ENCODE measurements at regions not wholly inside any gene's neighbourhood (a gene's known extent, or its start where the extent isn't known, plus 50 kb on each side); places are given as distances from the start of the nearest gene placed in this dataset.

DNA sequence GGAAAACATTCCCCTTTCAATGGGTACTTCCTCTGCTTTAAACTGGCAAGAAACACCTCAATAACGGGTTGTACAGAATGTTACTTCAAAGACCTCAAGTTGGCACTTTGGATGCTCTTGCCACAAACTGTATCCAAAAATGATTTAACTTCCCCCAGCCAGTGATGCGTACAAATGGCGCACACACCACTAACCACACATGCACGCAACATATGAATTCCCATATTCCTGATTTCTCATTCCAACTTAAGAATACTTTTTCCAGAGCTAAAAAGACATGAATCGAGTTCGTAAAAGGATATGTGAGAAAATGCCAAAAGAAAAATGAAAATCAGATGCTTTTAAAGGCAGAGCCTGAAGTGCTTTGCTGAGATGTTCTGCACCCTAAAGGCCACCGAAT lies 388.0 kb upstream of the PIK3R1 start:
- Histone ChIP-seq H3K4me1 (peaks cover 0 to 5% (median 0%) of the 10 kb centered on the region in 4 donors), H3K9me3 (no peaks in the 10 kb centered on the region), H3K27ac (no peak overlapping the region), H3K36me3 (no peaks in the 10 kb centered on the region), H3K4me3 (no peak overlapping the region), H3K27me3 (no peaks in the 10 kb centered on the region)
- TF ChIP-seq, protein P1, sequence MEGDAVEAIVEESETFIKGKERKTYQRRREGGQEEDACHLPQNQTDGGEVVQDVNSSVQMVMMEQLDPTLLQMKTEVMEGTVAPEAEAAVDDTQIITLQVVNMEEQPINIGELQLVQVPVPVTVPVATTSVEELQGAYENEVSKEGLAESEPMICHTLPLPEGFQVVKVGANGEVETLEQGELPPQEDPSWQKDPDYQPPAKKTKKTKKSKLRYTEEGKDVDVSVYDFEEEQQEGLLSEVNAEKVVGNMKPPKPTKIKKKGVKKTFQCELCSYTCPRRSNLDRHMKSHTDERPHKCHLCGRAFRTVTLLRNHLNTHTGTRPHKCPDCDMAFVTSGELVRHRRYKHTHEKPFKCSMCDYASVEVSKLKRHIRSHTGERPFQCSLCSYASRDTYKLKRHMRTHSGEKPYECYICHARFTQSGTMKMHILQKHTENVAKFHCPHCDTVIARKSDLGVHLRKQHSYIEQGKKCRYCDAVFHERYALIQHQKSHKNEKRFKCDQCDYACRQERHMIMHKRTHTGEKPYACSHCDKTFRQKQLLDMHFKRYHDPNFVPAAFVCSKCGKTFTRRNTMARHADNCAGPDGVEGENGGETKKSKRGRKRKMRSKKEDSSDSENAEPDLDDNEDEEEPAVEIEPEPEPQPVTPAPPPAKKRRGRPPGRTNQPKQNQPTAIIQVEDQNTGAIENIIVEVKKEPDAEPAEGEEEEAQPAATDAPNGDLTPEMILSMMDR (IDR thresholded peaks at IDR 0.05), result no peak
- TF ChIP-seq EP300 (IDR thresholded peaks at IDR 0.05) (no peak), POLR2AphosphoS5 (IDR thresholded peaks at IDR 0.05) (no peak), POLR2A (IDR thresholded peaks at IDR 0.05) (no peak)
- WGBS, 5 donors, result 88 to 95% (median 92%) methylated on average over 7 of the region's 7 CpGs
- DNase-seq, result no peak
- intact Hi-C loops (cut with DNase I; ENCODE audit: low total_unique reads), result no loop called here

DNA sequence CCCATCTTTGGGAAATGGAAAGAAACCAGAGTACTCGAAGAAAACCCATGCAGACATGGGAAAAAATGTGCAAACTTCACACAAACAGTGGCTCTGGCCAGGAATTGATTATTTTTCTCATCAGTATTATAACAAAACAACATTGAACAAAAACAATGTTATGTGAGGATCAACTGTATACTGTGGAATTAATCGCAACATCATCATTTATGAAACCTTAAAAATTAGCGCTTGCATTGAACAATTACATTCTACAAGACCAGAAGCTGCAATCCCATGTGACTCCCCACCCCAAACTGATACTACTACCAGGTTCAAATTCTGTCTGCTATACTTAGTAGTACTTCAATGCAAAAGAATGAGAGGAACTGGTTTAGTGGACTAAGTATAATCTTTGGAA lies 390.7 kb upstream of the PIK3R1 start:
- Histone ChIP-seq H3K9me3 (no peaks in the 10 kb centered on the region), H3K27me3 (no peaks in the 10 kb centered on the region), H3K27ac (no peak overlapping the region), H3K36me3 (no peaks in the 10 kb centered on the region), H3K4me1 (peaks cover 0 to 5% (median 0%) of the 10 kb centered on the region in 4 donors), H3K4me3 (no peak overlapping the region)
- TF ChIP-seq, protein P1 (IDR thresholded peaks at IDR 0.05), result no peak
- TF ChIP-seq EP300 (IDR thresholded peaks at IDR 0.05) (no peak), POLR2A (IDR thresholded peaks at IDR 0.05) (no peak), POLR2AphosphoS5 (IDR thresholded peaks at IDR 0.05) (no peak)
- 78 to 95% (median 83%) methylated on average over 3 of the region's 3 CpGs for WGBS, 5 donors
- DNase-seq, result no peak
- intact Hi-C loops (cut with DNase I; ENCODE audit: low total_unique reads), result no loop called here

DNA sequence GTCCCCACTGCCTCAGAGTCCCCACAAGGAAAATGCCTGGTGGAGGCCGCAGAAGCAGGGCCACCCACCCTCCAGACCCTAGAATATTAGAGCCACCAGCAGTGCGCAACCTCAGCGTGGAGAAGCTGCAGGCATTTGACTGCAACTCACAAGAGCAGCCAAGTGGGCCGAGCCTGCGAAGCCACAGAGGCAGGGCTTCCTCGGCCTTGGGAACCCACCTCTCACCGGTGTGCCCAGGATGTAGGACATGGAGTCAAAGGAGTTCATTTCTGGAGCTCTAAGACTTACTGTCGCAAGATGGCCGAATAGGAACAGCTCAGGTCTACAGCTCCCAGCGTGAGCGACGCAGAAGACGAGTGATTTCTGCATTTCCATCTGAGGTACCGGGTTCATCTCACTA lies 397.9 kb upstream of the PIK3R1 start:
- intact Hi-C loops (cut with DNase I; ENCODE audit: low total_unique reads), result no loop called here
- WGBS, 5 donors, result 87 to 96% (median 94%) methylated on average over 13 to 14 of the region's 14 CpGs

DNA sequence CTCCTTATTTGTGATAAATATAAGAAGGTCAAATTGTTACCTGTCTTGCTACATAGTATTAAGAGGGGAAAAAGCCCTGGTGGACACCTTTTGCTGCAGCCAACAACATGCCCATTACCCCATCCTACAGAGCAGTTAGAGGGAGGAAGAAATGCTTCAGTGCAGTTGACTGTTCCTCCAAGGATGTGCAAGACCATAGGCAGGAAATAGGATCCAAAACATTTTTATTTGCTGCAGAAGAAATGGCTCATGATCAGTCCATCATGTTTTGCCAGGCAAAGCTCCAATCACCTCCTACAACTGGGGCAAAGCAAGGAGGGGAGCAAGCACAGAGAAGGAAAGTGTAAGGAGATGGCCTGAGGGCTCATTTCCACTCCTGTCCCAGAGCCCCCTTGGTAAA lies 399.1 kb upstream of the PIK3R1 start:
- Histone ChIP-seq H3K9me3 (no peaks in the 10 kb centered on the region), H3K4me3 (no peak overlapping the region), H3K36me3 (no peaks in the 10 kb centered on the region), H3K27ac (no peak overlapping the region), H3K4me1 (peaks cover 0 to 23% (median 8%) of the 10 kb centered on the region in 4 donors), H3K27me3 (no peaks in the 10 kb centered on the region)
- intact Hi-C loops (cut with DNase I; ENCODE audit: low total_unique reads), result no loop called here
- TF ChIP-seq POLR2A (IDR thresholded peaks at IDR 0.05), result no peak
- no peak for TF ChIP-seq EP300 (IDR thresholded peaks at IDR 0.05)
- TF ChIP-seq POLR2AphosphoS5 (IDR thresholded peaks at IDR 0.05), result no peak
- no peak for DNase-seq

More for the DNA sequence above, 397.9 kb upstream of the PIK3R1 start:
- no peak overlapping the region for H3K4me3 ChIP-seq
- no peak for DNase-seq
- H3K27me3 ChIP-seq, result no peaks in the 10 kb centered on the region
- TF ChIP-seq EP300 (IDR thresholded peaks at IDR 0.05) (no peak), POLR2A (IDR thresholded peaks at IDR 0.05) (no peak), POLR2AphosphoS5 (IDR thresholded peaks at IDR 0.05) (no peak)
- TF ChIP-seq, protein P1 (IDR thresholded peaks at IDR 0.05), result no peak
- H3K36me3 ChIP-seq, result no peaks in the 10 kb centered on the region
- peaks cover 0 to 23% (median 8%) of the 10 kb centered on the region in 4 donors for H3K4me1 ChIP-seq
- H3K27ac ChIP-seq, result no peak overlapping the region
- H3K9me3 ChIP-seq, result no peaks in the 10 kb centered on the region

DNA sequence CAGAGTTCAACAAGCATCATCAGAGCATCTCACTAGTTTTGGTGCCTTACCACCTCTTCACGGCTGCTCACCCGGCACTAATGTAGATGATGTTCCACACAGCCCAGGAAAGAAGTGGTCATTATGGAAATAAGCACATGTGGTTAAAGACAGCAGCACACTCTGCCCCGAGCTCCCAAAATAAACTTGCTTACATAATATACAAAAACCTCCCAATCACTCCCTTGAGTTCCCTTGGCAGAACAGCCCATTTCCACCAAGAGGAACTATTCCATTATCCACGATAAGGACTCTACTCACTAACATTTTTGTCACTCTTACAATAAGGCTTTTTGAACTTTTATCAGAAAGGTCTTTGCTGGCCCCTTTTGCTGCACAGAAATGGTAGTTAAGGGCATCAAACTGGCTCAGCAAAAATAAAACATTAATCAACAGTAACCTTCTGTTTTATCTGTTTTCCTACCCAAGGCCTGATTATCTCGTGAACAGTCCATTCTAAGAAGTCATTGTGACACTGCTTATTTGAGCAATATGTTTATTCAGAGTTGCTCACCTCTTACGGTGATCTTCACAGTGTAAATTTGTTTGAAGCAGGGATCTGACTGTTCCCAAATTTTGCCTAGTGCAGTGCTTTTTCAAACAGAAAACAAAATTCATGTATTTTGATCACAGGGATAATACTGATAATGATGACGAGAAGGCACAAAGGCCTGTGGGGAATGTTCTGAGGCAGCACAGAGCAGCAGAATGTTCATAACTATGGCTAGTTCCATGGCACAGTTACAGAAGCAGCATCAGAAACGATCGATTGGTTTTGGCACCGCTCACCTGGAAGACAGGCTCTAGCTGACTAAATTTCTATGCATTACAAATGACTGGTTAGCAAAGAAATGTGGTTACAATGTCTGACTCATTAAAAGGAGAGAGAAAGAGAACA lies 399.8 kb upstream of the PIK3R1 start:
- Histone ChIP-seq H3K36me3 (no peaks in the 10 kb centered on the region), H3K9me3 (no peaks in the 10 kb centered on the region), H3K4me1 (peaks cover 0 to 23% (median 8%) of the 10 kb centered on the region in 4 donors), H3K27ac (peak overlapping the region in 1 of 5 donors; percentile 30), H3K4me3 (no peak overlapping the region), H3K27me3 (no peaks in the 10 kb centered on the region)
- TF ChIP-seq, protein P1 (IDR thresholded peaks at IDR 0.05), result no peak
- TF ChIP-seq POLR2A (IDR thresholded peaks at IDR 0.05) (no peak), POLR2AphosphoS5 (IDR thresholded peaks at IDR 0.05) (no peak), EP300 (IDR thresholded peaks at IDR 0.05) (no peak)
- WGBS, 5 donors, result 52 to 60% (median 55%) methylated on average over 10 of the region's 10 CpGs
- intact Hi-C loops (cut with DNase I; ENCODE audit: low total_unique reads), result no loop called here
- DNase-seq, result peak in 1 of 2 donors; percentile 40

Measured in stomach (tissue), 8 donors.